ENCODE measurements at regions not wholly inside any gene's neighbourhood (a gene's known extent, or its start where the extent isn't known, plus 50 kb on each side); places are given as distances from the start of the nearest gene placed in this dataset.

- TF ChIP-seq EZH2phosphoT487 (IDR thresholded peaks at IDR 0.05; ENCODE audit: low read depth) (no peak), CTCF (IDR thresholded peaks at IDR 0.05; ENCODE audit: low read depth, low read length) (no peak)
These were observed 363.5 kb downstream of the MRPL39 start for GRCh38 chr21:25243808-25244207.

Data from OCI-LY3 (cell line).